A549 (cell line): ENCODE measurements at regions not wholly inside any gene's neighbourhood (a gene's known extent, or its start where the extent isn't known, plus 50 kb on each side); places are given as distances from the start of the nearest gene placed in this dataset.

ENCODE experiments used
- CTCF ChIP-seq: fragments of >200 bp; sonication (Bioruptor Twin); formaldehyde crosslinking; IDR thresholded peaks from 3 replicates; pipeline ENCODE4 v1.5.1; 2016
- EP300 ChIP-seq, 2 experiments: fragments of >200 bp; sonication (Bioruptor Twin); formaldehyde crosslinking; IDR thresholded peaks; 2 replicates in 1 of 2; 3 replicates in 1 of 2; pipeline ENCODE4 v1.6.1; 2016 to 2017
- HOXA7 ChIP-seq: fragments of 250-450 bp; sonication (Bioruptor Pico); IDR thresholded peaks from 2 replicates; pipeline ENCODE4 v1.5.0; 2020; ENCODE audit warnings: mild to moderate bottlenecking, moderate library complexity
- MYC ChIP-seq: IDR thresholded peaks from 2 replicates; pipeline ENCODE4 v1.6.1; 2012; ENCODE audit warnings: mild to moderate bottlenecking, inconsistent platforms, low read length, improper control_type of control experiment, borderline replicate concordance
- NR3C1 ChIP-seq: fragments of >200 bp; sonication (Bioruptor Twin); formaldehyde crosslinking; IDR thresholded peaks from 3 replicates; pipeline ENCODE4 v1.6.1; 2017
- POLR2A ChIP-seq: IDR thresholded peaks from 2 replicates; pipeline ENCODE4 v1.6.1; 2012; ENCODE audit warnings: mild to moderate bottlenecking, low read length
- RCOR1 ChIP-seq: fragments of 150-350 bp; IDR thresholded peaks from 2 replicates; pipeline ENCODE4 v1.6.1; 2014; ENCODE audit warnings: antibody characterized with exemption, low read length, low read depth
- SMC3 ChIP-seq: fragments of >200 bp; sonication (Bioruptor Twin); formaldehyde crosslinking; IDR thresholded peaks from 3 replicates; pipeline ENCODE4 v1.6.1; 2018; ENCODE audit warnings: inconsistent platforms
- TF ChIP-seq, protein P1 (sequence below): fragments of 150-350 bp; IDR thresholded peaks from 2 replicates; pipeline ENCODE4 v1.6.1; 2014; ENCODE audit warnings: low read depth, mild to moderate bottlenecking, low read length

DNA sequence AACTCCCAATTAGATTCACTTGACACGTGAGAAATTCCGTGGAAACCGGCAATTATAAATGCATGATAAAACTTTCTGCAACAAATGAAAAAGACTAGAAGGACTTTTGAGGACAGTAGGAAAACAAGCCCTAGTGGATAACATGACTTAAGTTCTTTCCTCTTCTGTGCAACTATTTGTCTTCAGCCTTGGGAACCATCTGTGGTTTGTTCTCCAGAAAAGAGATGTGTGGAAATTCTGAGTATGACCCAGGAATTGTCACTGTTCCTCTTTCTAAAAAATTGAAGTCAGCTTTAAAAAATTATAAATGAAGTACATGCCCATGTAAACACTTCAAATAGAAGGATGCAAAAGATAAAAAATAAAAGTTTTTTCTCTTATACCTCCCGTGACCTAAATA, 128.6 kb upstream of the SVIL start:
- no peak for TF ChIP-seq CTCF
- no peak for TF ChIP-seq RCOR1
- TF ChIP-seq SMC3, result no peak
- TF ChIP-seq MYC, result no peak
- no peak for TF ChIP-seq POLR2A
- TF ChIP-seq, protein P1, sequence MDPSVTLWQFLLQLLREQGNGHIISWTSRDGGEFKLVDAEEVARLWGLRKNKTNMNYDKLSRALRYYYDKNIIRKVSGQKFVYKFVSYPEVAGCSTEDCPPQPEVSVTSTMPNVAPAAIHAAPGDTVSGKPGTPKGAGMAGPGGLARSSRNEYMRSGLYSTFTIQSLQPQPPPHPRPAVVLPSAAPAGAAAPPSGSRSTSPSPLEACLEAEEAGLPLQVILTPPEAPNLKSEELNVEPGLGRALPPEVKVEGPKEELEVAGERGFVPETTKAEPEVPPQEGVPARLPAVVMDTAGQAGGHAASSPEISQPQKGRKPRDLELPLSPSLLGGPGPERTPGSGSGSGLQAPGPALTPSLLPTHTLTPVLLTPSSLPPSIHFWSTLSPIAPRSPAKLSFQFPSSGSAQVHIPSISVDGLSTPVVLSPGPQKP, result no peak
- no peak for TF ChIP-seq EP300 (IDR thresholded peaks at IDR 0.05)
- TF ChIP-seq HOXA7, result no peak
- TF ChIP-seq NR3C1, result no peak
